B cell (primary cell): ENCODE measurements at regions not wholly inside any gene's neighbourhood (a gene's known extent, or its start where the extent isn't known, plus 50 kb on each side); places are given as distances from the start of the nearest gene placed in this dataset.

ENCODE experiments used
- ATAC-seq: fragments of 200-7000 bp; cut with Tn5 transposase; one replicate; pipeline ENCODE4 v1.10.0; 2021; ENCODE audit warnings: low read depth, mild to moderate bottlenecking, moderate number of reproducible peaks, moderate library complexity
- CTCF ChIA-PET: fragments of 350-600 bp; sonication (Branson Sonifier 250); formaldehyde crosslinking; loops from one replicate; lab custom pipeline; 2021; ENCODE audit warnings: antibody characterized with exemption, inconsistent platforms; lab: Charles Lee
- POLR2A ChIA-PET: fragments of 350-600 bp; sonication (Branson Sonifier 250); formaldehyde crosslinking; loops from one replicate; lab custom pipeline; 2021; ENCODE audit warnings: antibody characterized with exemption; lab: Charles Lee
- DNase-seq: peaks from one replicate; pipeline ENCODE4 v3.0.0; 2013
- H2AFZ ChIP-seq: 2 replicates; pipeline ENCODE4 v1.6.1; 2012; ENCODE audit warnings: mild to moderate bottlenecking, low read depth, low read length; ENCODE audit not compliant: insufficient read depth, poor library complexity, severe bottlenecking
- H3K27ac ChIP-seq, 2 donors: 1 replicate in 1 of 2; 2 replicates in 1 of 2; pipeline ENCODE4 v1.5.1; 2012 to 2013; ENCODE audit warnings: low read length in 2 of 2, mild to moderate bottlenecking in 2 of 2, moderate library complexity in 1 of 2
- H3K27me3 ChIP-seq, 4 experiments: fragments of 200-600 bp in 1 of 4; sonication (generic) in 1 of 4; replicated peaks in 1 of 4; 1 replicate in 2 of 4; 2 replicates in 2 of 4; pipeline versions ENCODE4 v1.6.1 to v1.7.0; 2013 to 2016; ENCODE audit warnings: low read length in 3 of 4, mild to moderate bottlenecking in 2 of 4, mixed read lengths in 1 of 4, moderate library complexity in 1 of 4; ENCODE audit not compliant: insufficient read depth in 4 of 4, control insufficient read depth in 3 of 4; ENCODE audit errors: control extremely low read depth in 1 of 4
- H3K36me3 ChIP-seq, 2 experiments: replicated peaks in 1 of 2; 1 replicate in 1 of 2; 2 replicates in 1 of 2; pipeline versions ENCODE4 v1.6.1 to v1.7.1; 2013; ENCODE audit warnings: low read length in 1 of 2; ENCODE audit not compliant: insufficient read depth in 2 of 2, control insufficient read depth in 1 of 2; ENCODE audit errors: control extremely low read depth in 1 of 2, extremely low read depth in 1 of 2
- H3K4me1 ChIP-seq, 2 donors: fragments of 200-600 bp in 1 of 2; sonication (generic) in 1 of 2; 1 replicate in 1 of 2; 2 replicates in 1 of 2; pipeline versions ENCODE4 v1.5.1 to v1.6.1; 2013 to 2017; ENCODE audit warnings: low read length in 2 of 2; ENCODE audit not compliant: control insufficient read depth in 2 of 2, insufficient read depth in 2 of 2
- H3K4me2 ChIP-seq: replicated peaks from 2 replicates; pipeline ENCODE3; 2012; ENCODE audit warnings: mild to moderate bottlenecking, low read depth, low read length; ENCODE audit not compliant: poor library complexity, severe bottlenecking
- H3K4me3 ChIP-seq, 5 experiments: fragments of 200-600 bp in 1 of 5; sonication (generic) in 1 of 5; 1 replicate in 3 of 5; 2 replicates in 2 of 5; pipeline versions ENCODE4 v1.5.1 to v1.7.0; 2011 to 2016; ENCODE audit warnings: low read length in 4 of 5, mild to moderate bottlenecking in 4 of 5, low read depth in 2 of 5, control low read depth in 1 of 5, moderate library complexity in 1 of 5; ENCODE audit not compliant: insufficient read depth in 1 of 5; ENCODE audit errors: control extremely low read depth in 1 of 5, extremely low read depth in 1 of 5
- H3K79me2 ChIP-seq: fragments of 200-600 bp; sonication (generic); one replicate; pipeline ENCODE4 v1.6.0; 2016; ENCODE audit warnings: low read length; ENCODE audit not compliant: control insufficient read depth, insufficient read depth
- H3K9ac ChIP-seq: fragments of 200-600 bp; sonication (generic); 2 replicates; pipeline ENCODE4 v1.6.1; 2017; ENCODE audit warnings: mild to moderate bottlenecking, low read length, moderate library complexity
- H3K9me3 ChIP-seq, 3 donors: one replicate each; pipeline versions ENCODE4 v1.6.1 to v1.7.1; 2013; ENCODE audit warnings: low read length in 2 of 3; ENCODE audit not compliant: control insufficient read depth in 2 of 3, insufficient read depth in 1 of 3; ENCODE audit errors: control extremely low read depth in 1 of 3
- H4K20me1 ChIP-seq: 2 replicates; pipeline ENCODE4 v1.6.0; 2012; ENCODE audit warnings: mild to moderate bottlenecking, low read length; ENCODE audit not compliant: insufficient read depth, control insufficient read depth, poor library complexity, severe bottlenecking
- H3K27ac Mint-ChIP-seq: one replicate; pipeline ENCODE4 v1.8.0; 2021; ENCODE audit warnings: mixed read lengths
- H3K27me3 Mint-ChIP-seq: one replicate; pipeline ENCODE4 v1.8.0; 2021; ENCODE audit warnings: mixed read lengths
- H3K4me1 Mint-ChIP-seq: one replicate; pipeline ENCODE4 v1.8.0; 2021; ENCODE audit warnings: mixed read lengths
- H3K4me3 Mint-ChIP-seq: one replicate; pipeline ENCODE4 v1.8.0; 2021; ENCODE audit warnings: mixed read lengths
- H3K9me3 Mint-ChIP-seq: one replicate; pipeline ENCODE4 v1.8.0; 2022; ENCODE audit warnings: mixed read lengths; ENCODE audit not compliant: insufficient read depth
- EZH2 ChIP-seq: IDR thresholded peaks from 2 replicates; pipeline ENCODE4 v1.6.1; 2012; ENCODE audit warnings: borderline replicate concordance, low read depth, mild to moderate bottlenecking, moderate library complexity, low read length; ENCODE audit not compliant: insufficient read depth, poor library complexity, severe bottlenecking
- WGBS: methylation state at CpG from one replicate; pipeline ENCODE4 v1.1.5; 2013; ENCODE audit warnings: missing lambda C conversion rate; ENCODE audit not compliant: insufficient coverage; 5-methylcytosine and 5-hydroxymethylcytosine counted together
- intact Hi-C: fragments of 100-400 bp; cut with micrococcal nuclease; formaldehyde crosslinking; loops from one replicate; pipeline ENCODE4 v1.10.0; 2022
- TF ChIP-seq, protein P1 (sequence below): fragments of 200-600 bp; IDR thresholded peaks from one replicate; pipeline ENCODE4 v1.8.0; 2022; ENCODE audit warnings: antibody characterized with exemption, mild to moderate bottlenecking

DNA sequence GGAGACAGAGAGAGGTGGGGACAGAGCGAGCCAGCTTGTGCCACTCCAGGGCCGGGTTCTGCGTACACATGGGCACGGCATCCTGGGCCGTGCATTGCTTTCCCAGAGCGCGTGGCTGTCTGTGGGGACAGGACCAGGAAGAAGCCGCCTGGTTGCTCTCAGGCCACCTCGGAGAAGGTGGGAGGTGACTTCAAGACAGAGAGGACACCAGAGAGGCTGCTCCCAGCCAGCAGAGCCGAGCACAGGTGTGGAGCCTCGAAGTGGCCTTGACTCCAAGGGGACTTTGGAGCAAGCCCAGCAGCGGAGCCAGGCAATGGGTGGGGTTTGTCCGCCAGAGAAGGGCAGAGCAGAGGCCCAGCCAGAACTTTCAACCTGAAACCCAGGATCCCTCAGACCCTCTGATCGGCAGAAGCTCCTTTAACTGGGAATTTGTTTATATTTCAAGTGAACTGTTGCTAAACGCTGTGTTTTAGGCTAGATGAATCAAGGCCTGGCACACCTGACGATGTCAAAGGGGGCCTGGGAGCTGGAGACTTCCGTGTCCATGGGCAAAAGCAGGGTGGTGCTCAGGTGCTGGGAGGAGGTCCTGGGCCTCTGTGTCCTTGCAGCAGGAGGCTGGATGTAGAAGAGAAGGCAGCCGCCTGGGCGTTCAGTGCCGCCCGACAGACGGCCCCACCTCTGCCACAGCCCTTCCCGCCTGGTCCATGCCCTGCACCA lies 262.1 kb downstream of the DLL1 start:
- ATAC-seq (no peak), DNase-seq (no peak)
- no peaks in the 10 kb centered on the region for H3K4me1 Mint-ChIP-seq
- H3K9me3 Mint-ChIP-seq: no peaks in the 10 kb centered on the region
- no peak overlapping the region for H3K4me3 ChIP-seq
- intact Hi-C loops: no loop called here
- no peak overlapping the region for H3K4me3 Mint-ChIP-seq
- WGBS: 77% methylated on average over 17 of the region's 23 CpGs
- no peaks in the 10 kb centered on the region for H4K20me1 ChIP-seq
- TF ChIP-seq, protein P1, sequence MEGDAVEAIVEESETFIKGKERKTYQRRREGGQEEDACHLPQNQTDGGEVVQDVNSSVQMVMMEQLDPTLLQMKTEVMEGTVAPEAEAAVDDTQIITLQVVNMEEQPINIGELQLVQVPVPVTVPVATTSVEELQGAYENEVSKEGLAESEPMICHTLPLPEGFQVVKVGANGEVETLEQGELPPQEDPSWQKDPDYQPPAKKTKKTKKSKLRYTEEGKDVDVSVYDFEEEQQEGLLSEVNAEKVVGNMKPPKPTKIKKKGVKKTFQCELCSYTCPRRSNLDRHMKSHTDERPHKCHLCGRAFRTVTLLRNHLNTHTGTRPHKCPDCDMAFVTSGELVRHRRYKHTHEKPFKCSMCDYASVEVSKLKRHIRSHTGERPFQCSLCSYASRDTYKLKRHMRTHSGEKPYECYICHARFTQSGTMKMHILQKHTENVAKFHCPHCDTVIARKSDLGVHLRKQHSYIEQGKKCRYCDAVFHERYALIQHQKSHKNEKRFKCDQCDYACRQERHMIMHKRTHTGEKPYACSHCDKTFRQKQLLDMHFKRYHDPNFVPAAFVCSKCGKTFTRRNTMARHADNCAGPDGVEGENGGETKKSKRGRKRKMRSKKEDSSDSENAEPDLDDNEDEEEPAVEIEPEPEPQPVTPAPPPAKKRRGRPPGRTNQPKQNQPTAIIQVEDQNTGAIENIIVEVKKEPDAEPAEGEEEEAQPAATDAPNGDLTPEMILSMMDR: no peak
- no peak for TF ChIP-seq EZH2
- peaks cover 8% of the 10 kb centered on the region for H3K27me3 Mint-ChIP-seq
- H3K36me3 ChIP-seq: no peaks in the 10 kb centered on the region
- H3K9me3 ChIP-seq: peaks cover 0 to 13% (median 0%) of the 10 kb centered on the region in 3 donors
- no peaks in the 10 kb centered on the region for H3K4me1 ChIP-seq
- CTCF ChIA-PET: no interaction called here
- H3K4me2 ChIP-seq: no peak overlapping the region
- no peaks in the 10 kb centered on the region for H3K27me3 ChIP-seq
- POLR2A ChIA-PET: no interaction called here
- H3K27ac ChIP-seq: no peak overlapping the region
- no peaks in the 10 kb centered on the region for H3K79me2 ChIP-seq
- H2AFZ ChIP-seq: no peak overlapping the region
- no peak overlapping the region for H3K9ac ChIP-seq
- no peak overlapping the region for H3K27ac Mint-ChIP-seq

DNA sequence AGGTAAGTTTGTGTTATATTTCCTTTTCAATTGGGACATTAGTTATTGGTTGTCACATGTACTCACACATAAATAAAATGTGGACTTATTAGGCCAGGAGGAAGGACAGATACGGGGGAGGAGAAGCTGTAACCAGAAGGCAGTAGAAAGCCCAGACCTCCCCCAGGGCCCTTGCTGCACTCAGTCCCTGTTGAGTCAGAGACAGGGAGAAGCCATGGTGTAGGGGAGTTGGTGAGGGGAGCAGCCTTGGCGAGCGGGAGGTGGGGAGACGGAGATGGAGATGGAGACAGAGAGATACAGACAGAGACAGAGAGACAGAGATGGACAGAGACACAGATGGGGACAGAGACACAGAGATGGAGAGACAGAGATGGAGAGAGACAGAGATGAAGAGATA lies 263.2 kb downstream of the DLL1 start:
- no peaks in the 10 kb centered on the region for H3K4me1 Mint-ChIP-seq
- no peak overlapping the region for H3K4me3 Mint-ChIP-seq
- peaks cover 8% of the 10 kb centered on the region for H3K27me3 Mint-ChIP-seq
- TF ChIP-seq, protein P1: no peak
- no peak for TF ChIP-seq EZH2
- Histone ChIP-seq H3K4me3 (no peak overlapping the region), H2AFZ (no peak overlapping the region), H3K27me3 (no peaks in the 10 kb centered on the region), H3K4me1 (no peaks in the 10 kb centered on the region), H3K79me2 (no peaks in the 10 kb centered on the region), H3K9ac (no peak overlapping the region), H4K20me1 (no peaks in the 10 kb centered on the region), H3K4me2 (no peak overlapping the region), H3K27ac (no peak overlapping the region), H3K9me3 (peaks cover 0 to 2% (median 0%) of the 10 kb centered on the region in 3 donors), H3K36me3 (no peaks in the 10 kb centered on the region)
- DNase-seq (no peak), ATAC-seq (no peak)
- ChIA-PET POLR2A (no interaction called here), CTCF (no interaction called here)
- intact Hi-C loops: no loop called here
- H3K27ac Mint-ChIP-seq: no peak overlapping the region
- no peaks in the 10 kb centered on the region for H3K9me3 Mint-ChIP-seq
- 100% methylated on average over 4 of the region's 4 CpGs for WGBS
